ENCODE measurements at regions not wholly inside any gene's neighbourhood (a gene's known extent, or its start where the extent isn't known, plus 50 kb on each side); places are given as distances from the start of the nearest gene placed in this dataset.

- no peak for DNase-seq (ENCODE audit: low spot score)
These were observed 1372.3 kb upstream of the CELF2 start for GRCh38 chr10:9645404-9645803.

GRCh38 chr10:9645928-9646600 is 1371.6 kb upstream of the CELF2 start:
- no peak for DNase-seq (ENCODE audit: low spot score)

- no peak for DNase-seq (ENCODE audit: low spot score)
These were observed 1363.4 kb upstream of the CELF2 start for GRCh38 chr10:9654261-9654660.

GRCh38 chr10:9656386-9656785 is 1361.3 kb upstream of the CELF2 start:
- no peak for DNase-seq (ENCODE audit: low spot score)

GRCh38 chr10:9656996-9657395 is 1360.7 kb upstream of the CELF2 start:
- DNase-seq (ENCODE audit: low spot score): no peak

GRCh38 chr10:9657530-9657929 is 1360.1 kb upstream of the CELF2 start:
- no peak for DNase-seq (ENCODE audit: low spot score)

- DNase-seq (ENCODE audit: low spot score): no peak
These were observed 1349.3 kb upstream of the CELF2 start for GRCh38 chr10:9668411-9668810.

GRCh38 chr10:9670911-9671310 is 1346.8 kb upstream of the CELF2 start:
- no peak for DNase-seq (ENCODE audit: low spot score)

- no peak for DNase-seq (ENCODE audit: low spot score)
These were observed 1336.0 kb upstream of the CELF2 start for GRCh38 chr10:9681655-9682054.

- no peak for DNase-seq (ENCODE audit: low spot score)
These were observed 1334.9 kb upstream of the CELF2 start for GRCh38 chr10:9682802-9683201.

- no peak for DNase-seq (ENCODE audit: low spot score)
These were observed 1333.5 kb upstream of the CELF2 start for GRCh38 chr10:9684186-9684585.

- no peak for DNase-seq (ENCODE audit: low spot score)
These were observed 1332.1 kb upstream of the CELF2 start for GRCh38 chr10:9685596-9685995.

GRCh38 chr10:9688711-9689110 is 1329.0 kb upstream of the CELF2 start:
- DNase-seq (ENCODE audit: low spot score): no peak

GRCh38 chr10:9707216-9707615 is 1310.5 kb upstream of the CELF2 start:
- no peak for DNase-seq (ENCODE audit: low spot score)

GRCh38 chr10:9709849-9710248 is 1307.8 kb upstream of the CELF2 start:
- no peak for DNase-seq (ENCODE audit: low spot score)

- DNase-seq (ENCODE audit: low spot score): no peak
These were observed 1305.3 kb upstream of the CELF2 start for GRCh38 chr10:9712393-9712792.

- DNase-seq (ENCODE audit: low spot score): no peak
These were observed 1298.4 kb upstream of the CELF2 start for GRCh38 chr10:9719246-9719645.

- DNase-seq (ENCODE audit: low spot score): no peak
These were observed 1283.9 kb upstream of the CELF2 start for GRCh38 chr10:9733766-9734165.

- no peak for DNase-seq (ENCODE audit: low spot score)
These were observed 1283.5 kb upstream of the CELF2 start for GRCh38 chr10:9734218-9734617.

- DNase-seq (ENCODE audit: low spot score): no peak
These were observed 1281.9 kb upstream of the CELF2 start for GRCh38 chr10:9735731-9736130.

- DNase-seq (ENCODE audit: low spot score): no peak
These were observed 1274.0 kb upstream of the CELF2 start for GRCh38 chr10:9743639-9744038.

GRCh38 chr10:9745158-9745557 is 1272.5 kb upstream of the CELF2 start:
- DNase-seq (ENCODE audit: low spot score): no peak

GRCh38 chr10:9757176-9757575 is 1260.5 kb upstream of the CELF2 start:
- no peak for DNase-seq (ENCODE audit: low spot score)

- DNase-seq (ENCODE audit: low spot score): no peak
These were observed 1258.1 kb upstream of the CELF2 start for GRCh38 chr10:9759596-9759995.

Data from SW480 (cell line).